HepG2 (cell line): ENCODE measurements at regions not wholly inside any gene's neighbourhood (a gene's known extent, or its start where the extent isn't known, plus 50 kb on each side); places are given as distances from the start of the nearest gene placed in this dataset.

ENCODE experiments used
- ATAC-seq: fragments of 200-7000 bp; cut with Tn5 transposase; 3 replicates; pipeline ENCODE4 v1.9.1; 2020; ENCODE audit warnings: mild to moderate bottlenecking, moderate library complexity
- BruUV-seq: library from RNA; stranded (reverse); fragments of 400-500 nt; replicated peaks from 2 replicates; lab custom pipeline; 2021; lab: Mats Ljungman, UMichigan
- CTCF ChIA-PET: fragments of 300-600 bp; formaldehyde crosslinking; extraction: SDS; loops from one replicate; lab custom pipeline; 2021; ENCODE audit warnings: low total read pairs, inconsistent platforms, low intra/inter-chr PET ratio; lab: Yijun Ruan, JAX
- POLR2A ChIA-PET: fragments of 350-600 bp; sonication (Branson Sonifier 250); formaldehyde crosslinking; loops from one replicate; lab custom pipeline; 2020; ENCODE audit warnings: antibody characterized with exemption, inconsistent platforms; lab: Yijun Ruan, JAX
- DNase-seq: peaks from one replicate; pipeline ENCODE4 v3.0.0-alpha.2; 2015; ENCODE audit warnings: low spot score
- FAIRE-seq: peaks from 3 replicates; lab custom pipeline; 2011; peaks lifted over from hg19 to GRCh38; lab: Jason Lieb, UNC
- H2AFZ ChIP-seq: one replicate; pipeline ENCODE4 v1.6.1; 2011; ENCODE audit warnings: low read length, inconsistent platforms
- H3K27ac ChIP-seq: fragments of 300-600 bp; 3 replicates; pipeline ENCODE4 v1.8.0; 2011; ENCODE audit warnings: mixed run types, mild to moderate bottlenecking, mixed read lengths, low read length, inconsistent platforms; ENCODE audit not compliant: insufficient read depth; ENCODE audit errors: extremely low read length
- H3K27me3 ChIP-seq, 2 experiments: fragments of 200-600 bp in 1 of 2; 2 replicates in 1 of 2; 3 replicates in 1 of 2; pipeline versions ENCODE4 v1.6.0 to v1.8.0; 2011; ENCODE audit warnings: low read length in 2 of 2, mild to moderate bottlenecking in 2 of 2, moderate library complexity in 2 of 2, inconsistent platforms in 1 of 2; ENCODE audit not compliant: insufficient read depth in 2 of 2, control insufficient read depth in 1 of 2
- H3K36me3 ChIP-seq, 2 experiments: fragments of 200-600 bp in 1 of 2; replicated peaks in 1 of 2; 2 replicates in 1 of 2; 3 replicates in 1 of 2; pipeline versions ENCODE4 v1.5.1 to v1.8.0; 2011; ENCODE audit warnings: low read length in 2 of 2, inconsistent platforms in 1 of 2; ENCODE audit not compliant: insufficient read depth in 2 of 2, control insufficient read depth in 1 of 2
- H3K4me1 ChIP-seq: 2 replicates; pipeline ENCODE4 v1.5.1; 2012; ENCODE audit warnings: low read length, inconsistent platforms; ENCODE audit not compliant: insufficient read depth
- H3K4me2 ChIP-seq: 2 replicates; pipeline ENCODE4 v1.6.0; 2011; ENCODE audit warnings: low read depth, low read length, inconsistent platforms
- H3K4me3 ChIP-seq, 3 experiments: fragments of 200-600 bp in 1 of 3; sonication (generic), shearing (Covaris generic) in 1 of 3; replicated peaks in 1 of 3; 2 replicates each; pipeline ENCODE4 v1.5.1; 2011 to 2016; ENCODE audit warnings: low read length in 3 of 3, inconsistent platforms in 2 of 3, low read depth in 2 of 3, mild to moderate bottlenecking in 2 of 3, control low read depth in 1 of 3, mixed read lengths in 1 of 3; ENCODE audit not compliant: insufficient read depth in 1 of 3
- H3K79me2 ChIP-seq: one replicate; pipeline ENCODE4 v1.6.1; 2011; ENCODE audit warnings: low read length, inconsistent platforms; ENCODE audit not compliant: insufficient read depth
- H3K9ac ChIP-seq: 2 replicates; pipeline ENCODE4 v1.6.0; 2011; ENCODE audit warnings: mild to moderate bottlenecking, low read depth, low read length, inconsistent platforms; ENCODE audit not compliant: insufficient read depth
- H3K9me3 ChIP-seq: 2 replicates; pipeline ENCODE4 v1.5.1; 2012; ENCODE audit warnings: mild to moderate bottlenecking, low read length
- H4K20me1 ChIP-seq: 2 replicates; pipeline ENCODE4 v1.6.0; 2011; ENCODE audit warnings: inconsistent platforms, mild to moderate bottlenecking, low read length, moderate library complexity; ENCODE audit not compliant: insufficient read depth
- MAF1 ChIP-seq: sonication (generic); formaldehyde crosslinking; IDR thresholded peaks from 2 replicates; pipeline ENCODE4 v1.5.0; 2020; ENCODE audit warnings: missing genetic modification reagents, borderline replicate concordance
- MAFF ChIP-seq: IDR thresholded peaks from 2 replicates; pipeline ENCODE4 v1.6.1; 2011; ENCODE audit warnings: low read depth, low read length, improper control_type of control experiment
- MAFK ChIP-seq, 2 experiments: IDR thresholded peaks in 1 of 2; conservative IDR thresholded peaks in 1 of 2; 2 replicates each; pipeline ENCODE4 v1.6.1; 2011; ENCODE audit warnings: improper control_type of control experiment in 2 of 2, low read length in 2 of 2
- MEIS1 ChIP-seq: sonication (generic); formaldehyde crosslinking; IDR thresholded peaks from 2 replicates; pipeline ENCODE4 v1.9.0; 2021; ENCODE audit warnings: mild to moderate bottlenecking, missing genetic modification reagents, moderate library complexity, borderline replicate concordance
- NFE2 ChIP-seq: sonication (generic); formaldehyde crosslinking; IDR thresholded peaks from 2 replicates; pipeline ENCODE4 v1.4.0; 2020; ENCODE audit warnings: missing genetic modification reagents
- ONECUT2 ChIP-seq: sonication (generic); formaldehyde crosslinking; IDR thresholded peaks from 2 replicates; pipeline ENCODE4 v1.4.0; 2020; ENCODE audit warnings: missing genetic modification reagents
- SSRP1 ChIP-seq: IDR thresholded peaks from 2 replicates; pipeline ENCODE4 v1.6.1; 2016; ENCODE audit warnings: control low read depth
- ZNF34 ChIP-seq: sonication (generic); formaldehyde crosslinking; IDR thresholded peaks from 2 replicates; pipeline ENCODE4 v1.4.0; 2020; ENCODE audit warnings: mild to moderate bottlenecking, missing genetic modification reagents, borderline replicate concordance
- ZNF674 ChIP-seq: sonication (generic); formaldehyde crosslinking; IDR thresholded peaks from 2 replicates; pipeline ENCODE4 v1.5.0; 2020; ENCODE audit warnings: low read depth, mild to moderate bottlenecking, missing genetic modification reagents
- ZNF782 ChIP-seq: sonication (generic); formaldehyde crosslinking; IDR thresholded peaks from 2 replicates; pipeline ENCODE4 v1.4.0; 2020; ENCODE audit warnings: missing genetic modification reagents, mild to moderate bottlenecking, borderline replicate concordance
- WGBS: methylation state at CpG from one replicate; pipeline ENCODE4 v1.1.6; 2017; ENCODE audit warnings: low lambda C conversion rate; 5-methylcytosine and 5-hydroxymethylcytosine counted together
- in situ Hi-C: cut with HindIII; loops from 2 replicates; pipeline ENCODE4 v1.10.0; 2017; ENCODE audit warnings: low pct_unique_long_range_greater_than_20kb; ENCODE audit not compliant: extremely low pct_ligation_motif_present
- intact Hi-C: fragments of 100-400 bp; cut with micrococcal nuclease; formaldehyde crosslinking; loops from one replicate; pipeline ENCODE4 v1.10.0; 2022; ENCODE audit not compliant: unreplicated experiment

- H4K20me1 ChIP-seq: no peaks in the 10 kb centered on the region
- intact Hi-C loops: no loop called here
- H3K27me3 ChIP-seq: no peaks in the 10 kb centered on the region
- H3K4me1 ChIP-seq: no peaks in the 10 kb centered on the region
- DNase-seq (no peak), ATAC-seq (no peak), FAIRE-seq (no peak)
- no TSS peak for BruUV-seq
- in situ Hi-C loops: no loop called here
- TF ChIP-seq ZNF34 (CRISPR knock-in tag) (no peak), ZNF674 (CRISPR knock-in tag) (no peak), MEIS1 (CRISPR knock-in tag) (no peak), SSRP1 (CRISPR knock-in tag) (no peak), MAF1 (no peak)
- ChIA-PET CTCF (no interaction called here), POLR2A (no interaction called here)
- no peak overlapping the region for H3K9ac ChIP-seq
- WGBS: 17% methylated on average over 3 of the region's 4 CpGs
- no peak overlapping the region for H3K4me2 ChIP-seq
- H3K9me3 ChIP-seq: no peaks in the 10 kb centered on the region
- no peaks in the 10 kb centered on the region for H3K36me3 ChIP-seq
- no peak overlapping the region for H3K4me3 ChIP-seq
- no peaks in the 10 kb centered on the region for H3K79me2 ChIP-seq
- H3K27ac ChIP-seq: no peak overlapping the region
- no peak overlapping the region for H2AFZ ChIP-seq
Observed at GRCh38 chr12:25775968-25776367, 182.5 kb upstream of the RASSF8 start.

- FAIRE-seq (no peak), DNase-seq (no peak), ATAC-seq (no peak)
- no peak overlapping the region for H3K4me3 ChIP-seq
- H2AFZ ChIP-seq: no peak overlapping the region
- no peaks in the 10 kb centered on the region for H4K20me1 ChIP-seq
- no peaks in the 10 kb centered on the region for H3K79me2 ChIP-seq
- H3K4me1 ChIP-seq: peaks cover 9% of the 10 kb centered on the region
- H3K9ac ChIP-seq: no peak overlapping the region
- TF ChIP-seq MAFF: 0 out of 2 replicates have a peak, but pooled peaks have one; percentile 12
- TF ChIP-seq ZNF782 (CRISPR knock-in tag): no peak
- TF ChIP-seq MAFK (conservative IDR thresholded peaks at IDR 0.05 in 1 of 2, IDR thresholded peaks at IDR 0.05 in 1 of 2; ENCODE audit: low read length in 2 of 2): peak; percentile 43 to 49; a peak in 3 of 4 replicates
- TF ChIP-seq ONECUT2 (CRISPR knock-in tag): no peak
- no peak for TF ChIP-seq NFE2 (CRISPR knock-in tag)
- no peaks in the 10 kb centered on the region for H3K9me3 ChIP-seq
- H3K27me3 ChIP-seq: no peaks in the 10 kb centered on the region
- 2% methylated on average over 3 of the region's 3 CpGs for WGBS
- intact Hi-C loops (loop anchor here (2.0 kb wide), 1 partner anchor 20 kb away; no protein-coding TSS in a partner anchor), in situ Hi-C loops (no loop called here)
- no peaks in the 10 kb centered on the region for H3K36me3 ChIP-seq
- no TSS peak for BruUV-seq
- no peak overlapping the region for H3K4me2 ChIP-seq
- POLR2A ChIA-PET: no interaction called here
- CTCF ChIA-PET: no interaction called here
- H3K27ac ChIP-seq: no peak overlapping the region
Observed at GRCh38 chr12:25780771-25781170, 177.7 kb upstream of the RASSF8 start.
